Fibroblast of lung (primary cell): ENCODE measurements at regions not wholly inside any gene's neighbourhood (a gene's known extent, or its start where the extent isn't known, plus 50 kb on each side); places are given as distances from the start of the nearest gene placed in this dataset.

Experiments
- DNase-seq, 2 donors: peaks; one replicate each; pipeline versions ENCODE4 v3.0.0 to v3.0.0-alpha.2; 2010; ENCODE audit warnings: low read depth in 2 of 2
- H2AFZ ChIP-seq: 2 replicates; pipeline ENCODE4 v1.5.1; 2012; ENCODE audit warnings: low read length, control low read depth, inconsistent platforms
- H3K27ac ChIP-seq: 2 replicates; pipeline ENCODE4 v1.5.1; 2011; ENCODE audit warnings: low read length, control low read depth; ENCODE audit not compliant: insufficient read depth
- H3K27me3 ChIP-seq: 2 replicates; pipeline ENCODE4 v1.5.1; 2011; ENCODE audit warnings: mild to moderate bottlenecking, low read length; ENCODE audit not compliant: control insufficient read depth, insufficient read depth
- H3K36me3 ChIP-seq: 2 replicates; pipeline ENCODE4 v1.5.1; 2011; ENCODE audit warnings: low read length; ENCODE audit not compliant: control insufficient read depth, insufficient read depth
- H3K4me1 ChIP-seq: 2 replicates; pipeline ENCODE4 v1.5.1; 2011; ENCODE audit warnings: low read length; ENCODE audit not compliant: control insufficient read depth, insufficient read depth; ENCODE audit errors: extremely low read depth
- H3K4me2 ChIP-seq: 2 replicates; pipeline ENCODE4 v1.5.1; 2011; ENCODE audit warnings: low read length, control low read depth; ENCODE audit not compliant: insufficient read depth; ENCODE audit errors: extremely low read depth
- H3K4me3 ChIP-seq, 4 experiments: fragments of 200-600 bp in 1 of 4; sonication (generic) in 1 of 4; replicated peaks in 1 of 4; 2 replicates each; pipeline ENCODE4 v1.5.1; 2011 to 2016; ENCODE audit warnings: low read length in 4 of 4, low read depth in 3 of 4, mild to moderate bottlenecking in 3 of 4, control low read depth in 2 of 4, inconsistent platforms in 1 of 4, mixed read lengths in 1 of 4; ENCODE audit not compliant: insufficient read depth in 1 of 4; ENCODE audit errors: control extremely low read depth in 1 of 4
- H3K79me2 ChIP-seq: 2 replicates; pipeline ENCODE4 v1.5.1; 2012; ENCODE audit warnings: mild to moderate bottlenecking, low read length, inconsistent platforms; ENCODE audit not compliant: control insufficient read depth, insufficient read depth
- H3K9ac ChIP-seq: 2 replicates; pipeline ENCODE4 v1.5.1; 2011; ENCODE audit warnings: mild to moderate bottlenecking, low read length, control low read depth; ENCODE audit not compliant: insufficient read depth
- H3K9me3 ChIP-seq: 2 replicates; pipeline ENCODE4 v1.5.1; 2012; ENCODE audit warnings: low read depth, low read length; ENCODE audit not compliant: control insufficient read depth, insufficient read depth
- H4K20me1 ChIP-seq: 2 replicates; pipeline ENCODE4 v1.5.1; 2011; ENCODE audit warnings: low read length; ENCODE audit not compliant: control insufficient read depth, insufficient read depth; ENCODE audit errors: extremely low read depth
- CTCF ChIP-seq, 2 donors: IDR thresholded peaks in 1 of 2; conservative IDR thresholded peaks in 1 of 2; 1 replicate in 1 of 2; 2 replicates in 1 of 2; pipeline ENCODE4 v1.5.1; 2011 to 2012; ENCODE audit warnings: low read length in 2 of 2, control low read depth in 1 of 2, inconsistent platforms in 1 of 2, low read depth in 1 of 2, mild to moderate bottlenecking in 1 of 2
- EZH2 ChIP-seq: IDR thresholded peaks from 2 replicates; pipeline ENCODE4 v1.5.1; 2012; ENCODE audit warnings: low read length, control low read depth, mild to moderate bottlenecking; ENCODE audit errors: missing control alignments

- TF ChIP-seq CTCF (conservative IDR thresholded peaks at IDR 0.05 in 1 of 2, IDR thresholded peaks at IDR 0.05 in 1 of 2; ENCODE audit: low read depth in 1 of 2, low read length in 2 of 2), result no peak
- no peak for TF ChIP-seq EZH2
- Histone ChIP-seq H3K9me3 (no peaks in the 10 kb centered on the region), H3K36me3 (no peaks in the 10 kb centered on the region), H3K4me1 (no peaks in the 10 kb centered on the region), H3K9ac (no peak overlapping the region), H4K20me1 (no peaks in the 10 kb centered on the region), H3K79me2 (no peaks in the 10 kb centered on the region), H3K27me3 (no peaks in the 10 kb centered on the region), H3K4me3 (no peak overlapping the region), H2AFZ (no peak overlapping the region), H3K27ac (no peak overlapping the region), H3K4me2 (no peak overlapping the region)
- no peak for DNase-seq
Measured at GRCh38 chr12:67926063-67926462, 63.2 kb upstream of the IFNG-AS1 start.

GRCh38 chr12:67927324-67927723 is 61.9 kb upstream of the IFNG-AS1 start:
- no peaks in the 10 kb centered on the region for H3K27me3 ChIP-seq
- H2AFZ ChIP-seq, result no peak overlapping the region
- no peak for TF ChIP-seq EZH2
- no peak for TF ChIP-seq CTCF (conservative IDR thresholded peaks at IDR 0.05 in 1 of 2, IDR thresholded peaks at IDR 0.05 in 1 of 2; ENCODE audit: low read depth in 1 of 2, low read length in 2 of 2)
- no peaks in the 10 kb centered on the region for H3K4me1 ChIP-seq
- H3K9me3 ChIP-seq, result no peaks in the 10 kb centered on the region
- no peaks in the 10 kb centered on the region for H3K36me3 ChIP-seq
- no peaks in the 10 kb centered on the region for H4K20me1 ChIP-seq
- no peak overlapping the region for H3K9ac ChIP-seq
- no peak overlapping the region for H3K4me3 ChIP-seq
- H3K4me2 ChIP-seq, result no peak overlapping the region
- H3K79me2 ChIP-seq, result no peaks in the 10 kb centered on the region
- DNase-seq, result no peak
- no peak overlapping the region for H3K27ac ChIP-seq

GRCh38 chr12:67927815-67928214 is 61.4 kb upstream of the IFNG-AS1 start:
- no peak for TF ChIP-seq EZH2
- no peak for TF ChIP-seq CTCF (conservative IDR thresholded peaks at IDR 0.05 in 1 of 2, IDR thresholded peaks at IDR 0.05 in 1 of 2; ENCODE audit: low read depth in 1 of 2, low read length in 2 of 2)
- H4K20me1 ChIP-seq, result no peaks in the 10 kb centered on the region
- no peak overlapping the region for H3K4me3 ChIP-seq
- no peaks in the 10 kb centered on the region for H3K27me3 ChIP-seq
- H3K79me2 ChIP-seq, result no peaks in the 10 kb centered on the region
- H3K4me2 ChIP-seq, result no peak overlapping the region
- H3K9me3 ChIP-seq, result no peaks in the 10 kb centered on the region
- H2AFZ ChIP-seq, result no peak overlapping the region
- no peak overlapping the region for H3K27ac ChIP-seq
- no peaks in the 10 kb centered on the region for H3K4me1 ChIP-seq
- no peak for DNase-seq
- no peaks in the 10 kb centered on the region for H3K36me3 ChIP-seq
- no peak overlapping the region for H3K9ac ChIP-seq
